ENCODE measurements at regions not wholly inside any gene's neighbourhood (a gene's known extent, or its start where the extent isn't known, plus 50 kb on each side); places are given as distances from the start of the nearest gene placed in this dataset.

GRCh38 chr14:71648725-71649124, 283.5 kb upstream of the RGS6 start:
- Histone ChIP-seq H3K27me3 (replicated peaks in 1 of 7) (no peaks in the 10 kb centered on the region), H3K4me1 (peaks cover 0 to 25% (median 0%) of the 10 kb centered on the region in 6 donors), H3K36me3 (peaks cover 6 to 58% (median 12%) of the 10 kb centered on the region in 6 donors), H3K9me3 (peaks cover 5 to 35% (median 23%) of the 10 kb centered on the region in 8 donors), H3K27ac (no peak overlapping the region), H3K4me3 (no peak overlapping the region)
- intact Hi-C loops (cut with DNase I; ENCODE audit: low total_unique reads): no loop called here
- no peak for DNase-seq
- WGBS, 5 donors: 93 to 99% (median 96%) methylated on average over 2 of the region's 2 CpGs
- no peak for TF ChIP-seq POLR2A (IDR thresholded peaks at IDR 0.05)
- no peak for TF ChIP-seq POLR2AphosphoS5 (IDR thresholded peaks at IDR 0.05)
- TF ChIP-seq CTCF (IDR thresholded peaks at IDR 0.05 in 8 of 11, conservative IDR thresholded peaks at IDR 0.05 in 3 of 11): no peak

- Histone ChIP-seq H3K27me3 (replicated peaks in 1 of 7) (no peaks in the 10 kb centered on the region), H3K36me3 (peaks cover 6 to 66% (median 12%) of the 10 kb centered on the region in 6 donors), H3K4me1 (peaks cover 0 to 25% (median 0%) of the 10 kb centered on the region in 6 donors), H3K9me3 (peaks cover 5 to 31% (median 22%) of the 10 kb centered on the region in 8 donors), H3K4me3 (no peak overlapping the region), H3K27ac (peak overlapping the region in 3 of 8 donors; percentile 11 to 42 (median 22))
- intact Hi-C loops (cut with DNase I; ENCODE audit: low total_unique reads): no loop called here
- TF ChIP-seq POLR2A (IDR thresholded peaks at IDR 0.05) (no peak), CTCF (IDR thresholded peaks at IDR 0.05 in 8 of 11, conservative IDR thresholded peaks at IDR 0.05 in 3 of 11) (no peak)
- DNase-seq: no peak
- WGBS, 5 donors: 97 to 100% (median 99%) methylated on average over 7 of the region's 7 CpGs
Measured at GRCh38 chr14:71650187-71650755, 282.0 kb upstream of the RGS6 start.

GRCh38 chr14:71651228-71651627, 281.0 kb upstream of the RGS6 start:
- H3K27me3 ChIP-seq (replicated peaks in 1 of 7): no peaks in the 10 kb centered on the region
- DNase-seq: no peak
- peak overlapping the region in 6 of 8 donors; percentile 20 to 52 (median 38) for H3K27ac ChIP-seq

More at GRCh38 chr14:71651228-71651627, 281.0 kb upstream of the RGS6 start:
- no peak for TF ChIP-seq POLR2A (IDR thresholded peaks at IDR 0.05)
- no peak for TF ChIP-seq POLR2AphosphoS5 (IDR thresholded peaks at IDR 0.05)
- TF ChIP-seq CTCF (IDR thresholded peaks at IDR 0.05 in 8 of 11, conservative IDR thresholded peaks at IDR 0.05 in 3 of 11): no peak
- Histone ChIP-seq H3K36me3 (peaks cover 6 to 60% (median 12%) of the 10 kb centered on the region in 6 donors), H3K4me3 (no peak overlapping the region), H3K9me3 (peaks cover 5 to 31% (median 22%) of the 10 kb centered on the region in 8 donors), H3K4me1 (peaks cover 0 to 25% (median 0%) of the 10 kb centered on the region in 6 donors)
- whole genome bisulfite sequencing, 5 donors: 57 to 71% (median 60%) methylated on average over 1 of the region's 1 CpG
- intact Hi-C loops (cut with DNase I; ENCODE audit: low total_unique reads): no loop called here
